Calu3 (cell line): ENCODE measurements at regions not wholly inside any gene's neighbourhood (a gene's known extent, or its start where the extent isn't known, plus 50 kb on each side); places are given as distances from the start of the nearest gene placed in this dataset.

Experiments
- BruUV-seq: library from RNA; stranded (reverse); fragments of 400-500 nt; replicated peaks from 2 replicates; lab custom pipeline; 2021; lab: Mats Ljungman, UMichigan
- CTCF ChIA-PET: fragments of 300-600 bp; sonication (Branson Sonifier 250); formaldehyde crosslinking; loops from one replicate; lab custom pipeline; 2022; ENCODE audit warnings: antibody characterized with exemption; lab: Charles Lee
- DNase-seq: peaks from one replicate; pipeline ENCODE4 v3.0.0; 2022
- H3K27ac Mint-ChIP-seq: one replicate; pipeline ENCODE4 v1.8.0; 2022; ENCODE audit warnings: mixed read lengths; ENCODE audit not compliant: unreplicated experiment
- H3K27me3 Mint-ChIP-seq: one replicate; pipeline ENCODE4 v1.8.0; 2022; ENCODE audit warnings: mixed read lengths; ENCODE audit not compliant: unreplicated experiment
- H3K36me3 Mint-ChIP-seq: one replicate; pipeline ENCODE4 v1.8.0; 2022; ENCODE audit warnings: mild to moderate bottlenecking, moderate library complexity, mixed read lengths; ENCODE audit not compliant: insufficient read depth, unreplicated experiment
- H3K4me1 Mint-ChIP-seq: one replicate; pipeline ENCODE4 v1.8.0; 2022; ENCODE audit warnings: mild to moderate bottlenecking, low read depth, mixed read lengths; ENCODE audit not compliant: unreplicated experiment
- H3K4me3 Mint-ChIP-seq: one replicate; pipeline ENCODE4 v1.8.0; 2022; ENCODE audit warnings: mild to moderate bottlenecking, low read depth, moderate library complexity, mixed read lengths; ENCODE audit not compliant: unreplicated experiment
- H3K9me3 Mint-ChIP-seq: one replicate; pipeline ENCODE4 v1.8.0; 2022; ENCODE audit warnings: low read depth, mixed read lengths; ENCODE audit not compliant: unreplicated experiment
- CTCF ChIP-seq: fragments of 200-600 bp; IDR thresholded peaks from one replicate; pipeline ENCODE4 v1.8.0; 2022; ENCODE audit warnings: antibody characterized with exemption; ENCODE audit not compliant: unreplicated experiment
- intact Hi-C: fragments of 100-400 bp; cut with micrococcal nuclease; formaldehyde crosslinking; loops from one replicate; pipeline ENCODE4 v1.10.0; 2022; ENCODE audit not compliant: unreplicated experiment

- H3K27ac Mint-ChIP-seq: no peak overlapping the region
- TF ChIP-seq CTCF: no peak
- peaks cover 96% of the 10 kb centered on the region for H3K27me3 Mint-ChIP-seq
- intact Hi-C loops: no loop called here
- DNase-seq: no peak
- H3K36me3 Mint-ChIP-seq: no peaks in the 10 kb centered on the region
- CTCF ChIA-PET: interaction anchor here (0.5 kb wide), 1 partner anchor 279 kb away, joined by 4 read pairs; no protein-coding TSS in a partner anchor
- no TSS peak for BruUV-seq
- H3K4me3 Mint-ChIP-seq: no peak overlapping the region
- H3K4me1 Mint-ChIP-seq: no peaks in the 10 kb centered on the region
- no peaks in the 10 kb centered on the region for H3K9me3 Mint-ChIP-seq
Observed at GRCh38 chr20:4305091-4305490, 56.0 kb upstream of the ADRA1D start.

GRCh38 chr20:4304601-4305000, 55.5 kb upstream of the ADRA1D start:
- CTCF ChIA-PET: interaction anchor here (0.5 kb wide), 1 partner anchor 279 kb away, joined by 4 read pairs; no protein-coding TSS in a partner anchor
- H3K4me3 Mint-ChIP-seq: no peak overlapping the region
- no peaks in the 10 kb centered on the region for H3K9me3 Mint-ChIP-seq
- intact Hi-C loops: no loop called here
- H3K4me1 Mint-ChIP-seq: no peaks in the 10 kb centered on the region
- no peak for TF ChIP-seq CTCF
- H3K27ac Mint-ChIP-seq: no peak overlapping the region
- BruUV-seq: no TSS peak
- H3K36me3 Mint-ChIP-seq: no peaks in the 10 kb centered on the region
- no peak for DNase-seq
- H3K27me3 Mint-ChIP-seq: peaks cover 96% of the 10 kb centered on the region

- no peaks in the 10 kb centered on the region for H3K36me3 Mint-ChIP-seq
- TF ChIP-seq CTCF: no peak
- no peaks in the 10 kb centered on the region for H3K4me1 Mint-ChIP-seq
- no peaks in the 10 kb centered on the region for H3K9me3 Mint-ChIP-seq
- no peak for DNase-seq
- no TSS peak for BruUV-seq
- CTCF ChIA-PET: no interaction called here
- no peak overlapping the region for H3K27ac Mint-ChIP-seq
- no peak overlapping the region for H3K4me3 Mint-ChIP-seq
- peaks cover 96% of the 10 kb centered on the region for H3K27me3 Mint-ChIP-seq
- intact Hi-C loops: no loop called here
Observed at GRCh38 chr20:4303136-4303535, 54.0 kb upstream of the ADRA1D start.

- TF ChIP-seq CTCF: no peak
- peaks cover 100% of the 10 kb centered on the region for H3K27me3 Mint-ChIP-seq
- DNase-seq: no peak
- intact Hi-C loops: no loop called here
- no peaks in the 10 kb centered on the region for H3K4me1 Mint-ChIP-seq
- no peak overlapping the region for H3K4me3 Mint-ChIP-seq
- CTCF ChIA-PET: no interaction called here
- no peaks in the 10 kb centered on the region for H3K36me3 Mint-ChIP-seq
- H3K9me3 Mint-ChIP-seq: no peaks in the 10 kb centered on the region
- H3K27ac Mint-ChIP-seq: no peak overlapping the region
- no TSS peak for BruUV-seq
Observed at GRCh38 chr20:4300921-4301320, 51.8 kb upstream of the ADRA1D start.
